ENCODE measurements at regions not wholly inside any gene's neighbourhood (a gene's known extent, or its start where the extent isn't known, plus 50 kb on each side); places are given as distances from the start of the nearest gene placed in this dataset.
"Not testable (repeated sequence)": the region's sequence is repeated elsewhere in the genome, so short reads cannot be mapped to it uniquely, and the experiment has no call there.

DNA sequence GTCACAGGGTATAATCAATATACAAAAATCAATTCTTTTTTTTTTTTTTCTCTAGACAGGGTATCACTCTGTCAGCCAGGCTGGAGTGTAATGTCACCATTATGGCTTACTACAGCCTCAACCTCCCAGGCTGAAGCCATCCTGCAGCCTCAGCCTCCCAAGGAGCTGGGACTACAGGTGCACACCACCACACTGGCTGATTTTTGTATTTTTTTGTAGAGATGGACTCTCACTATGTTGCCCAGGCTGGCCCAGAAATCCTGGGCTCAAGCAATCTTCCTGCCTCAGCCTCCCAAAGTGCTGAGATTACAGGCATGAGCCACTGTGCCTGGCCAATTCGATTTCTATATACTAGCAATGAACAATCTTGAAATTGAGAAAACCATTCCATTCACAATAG is 263.2 kb downstream of the GOLGA6L6 start:
- not testable (repeated sequence) for BruUV-seq (replicated peaks); ATAC-seq

GRCh38 chr15:20277451-20277850 is 264.1 kb downstream of the GOLGA6L6 start:
- H3K36me3 ChIP-seq (ENCODE audit: low read depth, low read length); POLR2A ChIA-PET (ENCODE audit: unreplicated experiment); H3K4me1 ChIP-seq (ENCODE audit: insufficient read depth, low read length); H4K20me1 ChIP-seq (ENCODE audit: low read length); H3K4me2 ChIP-seq (ENCODE audit: low read length); CTCF ChIA-PET; H3K79me2 ChIP-seq (ENCODE audit: low read length); intact Hi-C loops (cut with micrococcal nuclease); H3K27me3 ChIP-seq (ENCODE audit: low read length); H3K9ac ChIP-seq (ENCODE audit: low read length); H3K4me3 ChIP-seq (ENCODE audit: low read length); DNase-seq; ATAC-seq; H2AFZ ChIP-seq (ENCODE audit: low read length); H3K9me2 ChIP-seq (replicated peaks; ENCODE audit: low read length); BruUV-seq (replicated peaks); H3K27ac ChIP-seq (ENCODE audit: low read length); H3F3A ChIP-seq (ENCODE audit: low read length, unreplicated experiment): not testable (repeated sequence)
- peaks cover 39% of the 10 kb centered on the region for H3K9me3 ChIP-seq (ENCODE audit: low read length)

More for the DNA sequence above, 263.2 kb downstream of the GOLGA6L6 start:
- peaks cover 37% of the 10 kb centered on the region for H3K9me3 ChIP-seq (ENCODE audit: low read length)
- H3F3A ChIP-seq (ENCODE audit: low read length, unreplicated experiment); H3K36me3 ChIP-seq (ENCODE audit: low read depth, low read length); H3K4me1 ChIP-seq (ENCODE audit: insufficient read depth, low read length); DNase-seq; H3K9me2 ChIP-seq (replicated peaks; ENCODE audit: low read length); POLR2A ChIA-PET (ENCODE audit: unreplicated experiment); H3K27ac ChIP-seq (ENCODE audit: low read length); H3K4me3 ChIP-seq (ENCODE audit: low read length); H3K9ac ChIP-seq (ENCODE audit: low read length); H3K27me3 ChIP-seq (ENCODE audit: low read length); CTCF ChIA-PET; H2AFZ ChIP-seq (ENCODE audit: low read length); H3K79me2 ChIP-seq (ENCODE audit: low read length); H4K20me1 ChIP-seq (ENCODE audit: low read length); intact Hi-C loops (cut with micrococcal nuclease); H3K4me2 ChIP-seq (ENCODE audit: low read length): not testable (repeated sequence)

DNA sequence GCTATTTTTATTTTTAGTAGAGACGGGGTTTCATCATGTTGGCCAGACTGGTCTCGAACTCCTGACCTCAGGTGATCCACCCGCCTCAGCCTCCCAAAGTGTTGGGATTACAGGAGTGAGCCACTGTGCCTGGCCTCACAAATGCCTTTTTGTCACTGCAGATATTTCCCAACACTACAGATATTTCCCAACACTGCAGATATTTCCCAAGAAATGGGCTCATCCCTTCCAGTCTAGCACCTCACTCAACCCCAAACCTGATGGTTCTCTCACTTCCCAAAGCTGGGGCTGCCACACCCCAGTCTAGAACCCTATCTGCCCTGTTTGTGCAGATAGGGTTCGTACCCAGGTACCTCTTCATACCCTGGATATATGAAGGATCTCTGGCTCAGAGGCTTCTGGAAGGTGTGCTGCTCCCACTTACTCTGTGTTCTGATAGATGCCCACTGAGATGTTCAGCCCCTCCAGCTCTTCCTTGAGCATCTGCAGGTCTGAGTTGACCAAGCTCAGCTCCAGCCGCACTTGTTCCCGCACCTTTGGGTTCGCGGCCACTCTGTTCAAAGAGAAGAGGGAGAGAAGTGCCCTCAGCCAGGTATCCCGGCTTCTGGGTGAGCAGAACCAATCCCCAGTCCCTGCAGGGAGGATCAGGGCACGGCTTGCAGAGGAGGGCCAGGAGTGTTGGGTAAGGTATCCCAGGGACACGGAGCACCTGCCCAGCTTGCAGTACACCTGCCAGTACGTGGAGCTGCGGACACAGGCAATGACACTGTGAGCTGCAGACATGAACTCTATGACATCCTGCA is 265.1 kb downstream of the GOLGA6L6 start:
- H3K79me2 ChIP-seq (ENCODE audit: low read length); BruUV-seq (replicated peaks); H3K4me2 ChIP-seq (ENCODE audit: low read length); H2AFZ ChIP-seq (ENCODE audit: low read length); H3K4me3 ChIP-seq (ENCODE audit: low read length); H4K20me1 ChIP-seq (ENCODE audit: low read length); H3K4me1 ChIP-seq (ENCODE audit: insufficient read depth, low read length); H3K27me3 ChIP-seq (ENCODE audit: low read length); ATAC-seq; DNase-seq; intact Hi-C loops (cut with micrococcal nuclease); H3K9ac ChIP-seq (ENCODE audit: low read length); H3K9me2 ChIP-seq (replicated peaks; ENCODE audit: low read length); H3F3A ChIP-seq (ENCODE audit: low read length, unreplicated experiment); H3K36me3 ChIP-seq (ENCODE audit: low read depth, low read length); POLR2A ChIA-PET (ENCODE audit: unreplicated experiment); CTCF ChIA-PET; H3K27ac ChIP-seq (ENCODE audit: low read length): not testable (repeated sequence)
- H3K9me3 ChIP-seq (ENCODE audit: low read length): peaks cover 40% of the 10 kb centered on the region

DNA sequence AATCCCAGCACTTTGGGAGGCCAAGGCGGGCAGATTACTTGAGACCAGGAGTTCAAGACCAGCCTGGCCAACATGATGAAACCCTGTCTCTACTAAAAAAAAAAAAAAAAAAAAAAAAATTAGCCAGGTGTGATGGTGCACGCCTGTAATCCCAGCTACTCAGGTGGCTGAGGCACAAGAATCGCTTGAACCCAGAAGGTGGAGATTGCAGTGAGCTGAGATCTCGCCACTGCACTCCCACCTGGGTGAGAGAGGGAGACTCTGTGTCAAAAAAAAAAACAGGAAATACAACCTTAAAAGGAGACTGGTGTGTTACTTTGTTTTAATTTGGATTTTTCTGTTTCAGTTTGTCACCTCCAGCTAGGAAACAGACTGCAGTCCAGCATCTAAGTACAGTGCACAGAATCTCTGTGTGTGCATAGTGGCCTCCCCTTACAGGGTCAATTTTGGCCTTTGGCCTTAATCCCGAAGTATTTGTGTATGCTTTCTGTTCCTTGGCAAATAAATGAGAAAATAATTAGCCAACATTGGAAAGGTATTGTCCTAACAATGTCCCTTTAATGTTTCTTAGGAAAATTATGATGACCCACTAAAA is 266.1 kb downstream of the GOLGA6L6 start:
- H3K36me3 ChIP-seq (ENCODE audit: low read depth, low read length); H3K4me3 ChIP-seq (ENCODE audit: low read length); H3K4me1 ChIP-seq (ENCODE audit: insufficient read depth, low read length); BruUV-seq (replicated peaks); ATAC-seq; CTCF ChIA-PET; DNase-seq; H3K27ac ChIP-seq (ENCODE audit: low read length); H3K9ac ChIP-seq (ENCODE audit: low read length); H3F3A ChIP-seq (ENCODE audit: low read length, unreplicated experiment); H3K9me2 ChIP-seq (replicated peaks; ENCODE audit: low read length); H2AFZ ChIP-seq (ENCODE audit: low read length); H4K20me1 ChIP-seq (ENCODE audit: low read length); H3K79me2 ChIP-seq (ENCODE audit: low read length); POLR2A ChIA-PET (ENCODE audit: unreplicated experiment); H3K4me2 ChIP-seq (ENCODE audit: low read length); H3K27me3 ChIP-seq (ENCODE audit: low read length); intact Hi-C loops (cut with micrococcal nuclease): not testable (repeated sequence)
- H3K9me3 ChIP-seq (ENCODE audit: low read length): peaks cover 39% of the 10 kb centered on the region
